Bronchial epithelial cell (primary cell): ENCODE measurements at regions not wholly inside any gene's neighbourhood (a gene's known extent, or its start where the extent isn't known, plus 50 kb on each side); places are given as distances from the start of the nearest gene placed in this dataset.
"Not testable (repeated sequence)": the region's sequence is repeated elsewhere in the genome, so short reads cannot be mapped to it uniquely, and the experiment has no call there.

Experiments
- DNase-seq: peaks from one replicate; pipeline ENCODE4 v3.0.0-alpha.2; 2010; ENCODE audit warnings: low read depth
- FAIRE-seq: peaks from 2 replicates; lab custom pipeline; 2011; peaks lifted over from hg19 to GRCh38; lab: Jason Lieb, UNC
- H3K27me3 ChIP-seq: 2 replicates; pipeline ENCODE4 v1.5.1; 2011; ENCODE audit warnings: low read length; ENCODE audit not compliant: control insufficient read depth, insufficient read depth
- H3K36me3 ChIP-seq: 2 replicates; pipeline ENCODE4 v1.5.1; 2011; ENCODE audit warnings: low read length; ENCODE audit not compliant: control insufficient read depth, insufficient read depth
- H3K4me3 ChIP-seq: 2 replicates; pipeline ENCODE4 v1.5.1; 2011; ENCODE audit warnings: mild to moderate bottlenecking, low read depth, low read length, control low read depth
- CTCF ChIP-seq: IDR thresholded peaks from 2 replicates; pipeline ENCODE4 v1.5.1; 2011; ENCODE audit warnings: mild to moderate bottlenecking, moderate library complexity, low read length, control low read depth, inconsistent platforms; ENCODE audit not compliant: insufficient read depth, severe bottlenecking

- FAIRE-seq (no peak), DNase-seq (no peak)
- no peaks in the 10 kb centered on the region for H3K27me3 ChIP-seq
- TF ChIP-seq CTCF, result no peak
- H3K36me3 ChIP-seq, result no peaks in the 10 kb centered on the region
- no peak overlapping the region for H3K4me3 ChIP-seq
Observed at GRCh38 chr10:28996345-28996744, 292.5 kb upstream of the LYZL1 start.

GRCh38 chr10:28996947-28997551 lies 291.8 kb upstream of the LYZL1 start:
- no peaks in the 10 kb centered on the region for H3K36me3 ChIP-seq
- FAIRE-seq (no peak), DNase-seq (peak; percentile 11)
- no peak for TF ChIP-seq CTCF
- no peaks in the 10 kb centered on the region for H3K27me3 ChIP-seq
- H3K4me3 ChIP-seq, result no peak overlapping the region

- Histone ChIP-seq H3K27me3 (no peaks in the 10 kb centered on the region), H3K4me3 (no peak overlapping the region), H3K36me3 (no peaks in the 10 kb centered on the region)
- no peak for TF ChIP-seq CTCF
- FAIRE-seq (no peak), DNase-seq (no peak)
Observed at GRCh38 chr10:28997734-28998133, 291.1 kb upstream of the LYZL1 start.

GRCh38 chr10:29001801-29002200 lies 287.1 kb upstream of the LYZL1 start:
- TF ChIP-seq CTCF, result no peak
- DNase-seq (no peak), FAIRE-seq (no peak)
- no peak overlapping the region for H3K4me3 ChIP-seq
- no peaks in the 10 kb centered on the region for H3K36me3 ChIP-seq
- H3K27me3 ChIP-seq, result no peaks in the 10 kb centered on the region

- not testable (repeated sequence) for FAIRE-seq, DNase-seq
Observed at GRCh38 chr10:29003014-29003413, 285.9 kb upstream of the LYZL1 start.

GRCh38 chr10:29005988-29006387 lies 282.9 kb upstream of the LYZL1 start:
- FAIRE-seq (no peak), DNase-seq (no peak)
- TF ChIP-seq CTCF, result no peak
- H3K36me3 ChIP-seq, result no peaks in the 10 kb centered on the region
- H3K4me3 ChIP-seq, result no peak overlapping the region
- no peaks in the 10 kb centered on the region for H3K27me3 ChIP-seq

More at GRCh38 chr10:29003014-29003413, 285.9 kb upstream of the LYZL1 start:
- not testable (repeated sequence) for H3K27me3 ChIP-seq, H3K4me3 ChIP-seq, H3K36me3 ChIP-seq
